HL-60 (cell line): ENCODE measurements at regions not wholly inside any gene's neighbourhood (a gene's known extent, or its start where the extent isn't known, plus 50 kb on each side); places are given as distances from the start of the nearest gene placed in this dataset.

Experiments used
- DNase-seq, 2 experiments: peaks; one replicate each; pipeline ENCODE4 v3.0.0-alpha.2; 2010 to 2020; ENCODE audit warnings: low read depth in 1 of 2, low spot score in 1 of 2
- H3K27ac ChIP-seq: fragments of 250-450 bp; sonication (Bioruptor Pico); replicated peaks from 2 replicates; pipeline ENCODE4 v1.5.1; 2020; ENCODE audit warnings: mild to moderate bottlenecking, moderate library complexity
- H3K27me3 ChIP-seq: fragments of 250-450 bp; sonication (Bioruptor Pico); 2 replicates; pipeline ENCODE4 v1.5.1; 2021; ENCODE audit warnings: mild to moderate bottlenecking, moderate library complexity; ENCODE audit not compliant: insufficient read depth, poor library complexity, severe bottlenecking
- H3K4me3 ChIP-seq: replicated peaks from 2 replicates; pipeline ENCODE4 v1.5.1; 2011; ENCODE audit warnings: mild to moderate bottlenecking, control low read depth, low read length; ENCODE audit not compliant: insufficient read depth
- GABPA ChIP-seq: IDR thresholded peaks from 2 replicates; pipeline ENCODE4 v1.6.1; 2012; ENCODE audit warnings: low read depth
- POLR2AphosphoS5 ChIP-seq: IDR thresholded peaks from 2 replicates; pipeline ENCODE4 v1.6.1; 2012; ENCODE audit warnings: low read depth
- SPI1 ChIP-seq: IDR thresholded peaks from 2 replicates; pipeline ENCODE4 v1.6.1; 2012; ENCODE audit warnings: low read depth, mild to moderate bottlenecking, borderline replicate concordance
- TF ChIP-seq, protein P1 (sequence below): IDR thresholded peaks from one replicate; pipeline ENCODE4 v1.5.1; 2011; ENCODE audit warnings: low read length, control low read depth, inconsistent platforms; ENCODE audit not compliant: insufficient read depth
- TF ChIP-seq, protein P2 (sequence below): IDR thresholded peaks from 2 replicates; pipeline ENCODE4 v1.6.1; 2012; ENCODE audit warnings: low read depth; ENCODE audit not compliant: insufficient replicate concordance

DNA sequence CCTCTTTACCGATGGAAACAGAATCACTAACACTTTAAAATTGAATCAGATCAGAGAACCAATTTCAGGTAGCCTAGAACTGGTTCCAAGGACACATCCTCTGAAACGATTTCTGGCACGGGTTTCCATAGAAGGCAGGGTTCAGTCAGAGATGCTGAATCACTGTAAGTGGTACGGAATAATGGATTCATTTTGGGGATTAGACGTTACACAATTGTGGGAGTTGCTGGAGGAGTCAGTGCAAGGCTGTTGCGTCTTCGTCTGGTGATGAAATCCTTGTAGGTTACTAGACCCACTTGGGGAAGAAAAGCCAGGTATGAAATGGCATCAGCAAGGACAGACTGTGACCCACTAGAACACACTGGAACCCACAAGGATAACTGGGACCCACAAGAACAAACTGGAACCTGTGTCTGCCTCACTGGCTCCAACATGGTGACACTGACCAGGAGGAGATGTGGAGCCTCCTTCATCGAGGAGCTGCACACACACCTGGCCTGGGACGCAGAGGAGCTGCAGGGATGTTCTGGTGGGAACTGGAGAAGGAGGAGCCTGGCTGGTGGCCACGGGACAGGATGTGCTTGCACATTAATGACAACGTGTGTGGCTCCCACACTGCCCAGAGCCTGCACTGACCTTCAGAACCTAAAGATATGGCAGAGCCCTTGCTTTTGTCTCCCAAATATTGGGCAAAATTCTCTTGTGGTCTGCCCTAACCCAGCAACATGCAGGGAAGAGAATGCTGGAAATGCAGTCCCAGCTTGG, 105.1 kb downstream of the TRAPPC11 start:
- Histone ChIP-seq H3K27me3 (no peaks in the 10 kb centered on the region), H3K27ac (no peak overlapping the region), H3K4me3 (no peak overlapping the region)
- TF ChIP-seq GABPA, result no peak
- no peak for DNase-seq

DNA sequence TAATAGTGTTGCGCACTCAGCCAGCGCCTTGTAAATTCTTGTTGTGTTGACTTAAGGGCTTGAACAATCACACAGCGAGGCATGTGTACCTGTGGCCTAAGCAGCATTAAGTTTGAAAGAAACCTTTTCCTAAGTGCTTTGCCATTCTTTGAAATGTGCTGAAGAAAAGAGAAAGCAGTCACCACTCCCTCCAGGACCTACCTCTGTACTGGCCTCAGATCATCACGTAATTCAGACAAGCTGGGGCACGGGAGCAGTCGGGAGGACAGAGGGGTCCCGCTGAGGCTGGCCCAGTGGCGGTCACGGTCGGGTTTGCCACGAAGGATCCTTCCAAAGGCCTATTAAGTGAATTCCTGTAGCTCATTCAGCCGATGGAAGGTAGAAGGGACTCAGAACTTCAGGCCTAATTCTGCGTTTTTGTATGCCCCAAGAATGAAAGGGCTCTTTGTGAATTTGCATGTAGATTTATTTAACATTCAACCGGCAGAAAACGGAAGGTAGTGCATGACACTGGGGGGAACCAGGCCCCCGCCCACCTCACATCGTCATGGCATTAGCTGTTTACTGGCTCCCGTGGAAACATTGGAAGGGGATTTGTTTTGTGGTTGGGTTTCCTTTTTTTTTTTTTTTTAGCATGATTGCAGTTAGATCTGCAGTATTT, 106.3 kb downstream of the TRAPPC11 start:
- TF ChIP-seq POLR2AphosphoS5, result no peak
- TF ChIP-seq GABPA, result no peak
- no peak for TF ChIP-seq SPI1
- TF ChIP-seq, protein P1, sequence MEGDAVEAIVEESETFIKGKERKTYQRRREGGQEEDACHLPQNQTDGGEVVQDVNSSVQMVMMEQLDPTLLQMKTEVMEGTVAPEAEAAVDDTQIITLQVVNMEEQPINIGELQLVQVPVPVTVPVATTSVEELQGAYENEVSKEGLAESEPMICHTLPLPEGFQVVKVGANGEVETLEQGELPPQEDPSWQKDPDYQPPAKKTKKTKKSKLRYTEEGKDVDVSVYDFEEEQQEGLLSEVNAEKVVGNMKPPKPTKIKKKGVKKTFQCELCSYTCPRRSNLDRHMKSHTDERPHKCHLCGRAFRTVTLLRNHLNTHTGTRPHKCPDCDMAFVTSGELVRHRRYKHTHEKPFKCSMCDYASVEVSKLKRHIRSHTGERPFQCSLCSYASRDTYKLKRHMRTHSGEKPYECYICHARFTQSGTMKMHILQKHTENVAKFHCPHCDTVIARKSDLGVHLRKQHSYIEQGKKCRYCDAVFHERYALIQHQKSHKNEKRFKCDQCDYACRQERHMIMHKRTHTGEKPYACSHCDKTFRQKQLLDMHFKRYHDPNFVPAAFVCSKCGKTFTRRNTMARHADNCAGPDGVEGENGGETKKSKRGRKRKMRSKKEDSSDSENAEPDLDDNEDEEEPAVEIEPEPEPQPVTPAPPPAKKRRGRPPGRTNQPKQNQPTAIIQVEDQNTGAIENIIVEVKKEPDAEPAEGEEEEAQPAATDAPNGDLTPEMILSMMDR, result no peak
- TF ChIP-seq, protein P2, sequence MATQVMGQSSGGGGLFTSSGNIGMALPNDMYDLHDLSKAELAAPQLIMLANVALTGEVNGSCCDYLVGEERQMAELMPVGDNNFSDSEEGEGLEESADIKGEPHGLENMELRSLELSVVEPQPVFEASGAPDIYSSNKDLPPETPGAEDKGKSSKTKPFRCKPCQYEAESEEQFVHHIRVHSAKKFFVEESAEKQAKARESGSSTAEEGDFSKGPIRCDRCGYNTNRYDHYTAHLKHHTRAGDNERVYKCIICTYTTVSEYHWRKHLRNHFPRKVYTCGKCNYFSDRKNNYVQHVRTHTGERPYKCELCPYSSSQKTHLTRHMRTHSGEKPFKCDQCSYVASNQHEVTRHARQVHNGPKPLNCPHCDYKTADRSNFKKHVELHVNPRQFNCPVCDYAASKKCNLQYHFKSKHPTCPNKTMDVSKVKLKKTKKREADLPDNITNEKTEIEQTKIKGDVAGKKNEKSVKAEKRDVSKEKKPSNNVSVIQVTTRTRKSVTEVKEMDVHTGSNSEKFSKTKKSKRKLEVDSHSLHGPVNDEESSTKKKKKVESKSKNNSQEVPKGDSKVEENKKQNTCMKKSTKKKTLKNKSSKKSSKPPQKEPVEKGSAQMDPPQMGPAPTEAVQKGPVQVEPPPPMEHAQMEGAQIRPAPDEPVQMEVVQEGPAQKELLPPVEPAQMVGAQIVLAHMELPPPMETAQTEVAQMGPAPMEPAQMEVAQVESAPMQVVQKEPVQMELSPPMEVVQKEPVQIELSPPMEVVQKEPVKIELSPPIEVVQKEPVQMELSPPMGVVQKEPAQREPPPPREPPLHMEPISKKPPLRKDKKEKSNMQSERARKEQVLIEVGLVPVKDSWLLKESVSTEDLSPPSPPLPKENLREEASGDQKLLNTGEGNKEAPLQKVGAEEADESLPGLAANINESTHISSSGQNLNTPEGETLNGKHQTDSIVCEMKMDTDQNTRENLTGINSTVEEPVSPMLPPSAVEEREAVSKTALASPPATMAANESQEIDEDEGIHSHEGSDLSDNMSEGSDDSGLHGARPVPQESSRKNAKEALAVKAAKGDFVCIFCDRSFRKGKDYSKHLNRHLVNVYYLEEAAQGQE, result no peak
- Histone ChIP-seq H3K27me3 (no peaks in the 10 kb centered on the region), H3K4me3 (no peak overlapping the region), H3K27ac (no peak overlapping the region)
- DNase-seq, result no peak

DNA sequence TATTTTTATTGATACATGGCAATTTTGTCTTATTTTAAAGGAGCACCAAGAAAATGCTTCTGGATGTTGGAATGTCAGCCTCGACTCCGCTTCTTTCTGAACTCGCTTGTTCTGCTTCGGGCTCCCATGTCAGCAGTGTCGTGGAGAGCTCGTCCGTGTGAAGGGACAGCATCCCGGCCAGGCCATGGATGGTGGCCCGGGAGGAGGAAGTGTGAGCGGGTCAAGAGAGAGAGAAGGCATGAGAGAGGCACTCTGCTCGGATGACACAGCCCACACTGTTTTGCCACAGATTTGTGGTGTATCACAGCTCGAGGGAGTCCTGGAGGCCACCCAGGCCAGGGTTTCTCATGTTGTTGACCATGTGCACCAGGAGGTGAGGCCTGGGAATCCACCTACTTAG, 107.0 kb downstream of the TRAPPC11 start:
- DNase-seq, result no peak
- TF ChIP-seq, protein P2, result no peak
- TF ChIP-seq POLR2AphosphoS5 (no peak), SPI1 (no peak), GABPA (no peak)
- TF ChIP-seq, protein P1, result no peak
- Histone ChIP-seq H3K4me3 (no peak overlapping the region), H3K27me3 (no peaks in the 10 kb centered on the region), H3K27ac (no peak overlapping the region)

DNA sequence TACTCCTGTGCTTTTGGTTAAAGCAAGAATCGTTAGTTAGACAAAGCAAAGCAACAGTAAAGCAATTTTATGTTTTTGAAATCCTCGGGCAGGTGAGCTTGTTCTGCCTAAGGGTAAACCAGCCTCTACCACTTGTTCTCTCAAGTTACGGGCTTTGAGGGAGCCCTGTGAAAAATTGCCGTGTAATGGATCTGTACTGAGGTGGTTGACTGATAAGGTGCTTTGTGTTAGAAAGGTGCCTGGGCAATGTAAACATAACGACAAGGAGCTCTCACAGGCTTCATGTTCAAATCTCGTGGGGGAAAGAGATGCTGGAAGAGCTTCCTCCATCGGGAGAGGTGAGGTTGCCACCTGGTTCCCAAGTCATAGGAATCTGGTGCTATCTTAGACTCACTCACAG, 111.8 kb downstream of the TRAPPC11 start:
- no peak for DNase-seq
- TF ChIP-seq, protein P1, result no peak
- TF ChIP-seq POLR2AphosphoS5, result no peak
- no peak for TF ChIP-seq SPI1
- TF ChIP-seq, protein P2, result no peak
- TF ChIP-seq GABPA, result no peak
- Histone ChIP-seq H3K27me3 (no peaks in the 10 kb centered on the region), H3K27ac (no peak overlapping the region), H3K4me3 (no peak overlapping the region)
